ENCODE measurements at regions not wholly inside any gene's neighbourhood (a gene's known extent, or its start where the extent isn't known, plus 50 kb on each side); places are given as distances from the start of the nearest gene placed in this dataset.

GRCh38 chr4:83734576-83734975 is 198.7 kb downstream of the GPAT3 start:
- no peak for TF ChIP-seq CTCF (IDR thresholded peaks at IDR 0.05; ENCODE audit: low read depth, low read length)
- TF ChIP-seq MYC (IDR thresholded peaks at IDR 0.05; ENCODE audit: low read depth, low read length), result no peak
